PFSK-1 (cell line): ENCODE measurements at regions not wholly inside any gene's neighbourhood (a gene's known extent, or its start where the extent isn't known, plus 50 kb on each side); places are given as distances from the start of the nearest gene placed in this dataset.

Source experiments
- FOXP2 ChIP-seq: optimal IDR thresholded peaks from 2 replicates; pipeline ENCODE3; 2011; ENCODE audit warnings: borderline replicate concordance, control low read depth, inconsistent platforms; ENCODE audit not compliant: insufficient read depth; ENCODE audit errors: extremely low read length, extremely low read depth
- POLR2AphosphoS5 ChIP-seq: IDR thresholded peaks from 2 replicates; pipeline ENCODE4 v1.6.1; 2012; ENCODE audit warnings: low read depth, mild to moderate bottlenecking, control low read depth, low read length, moderate library complexity
- SIN3A ChIP-seq: IDR thresholded peaks from 2 replicates; pipeline ENCODE4 v1.6.1; 2012; ENCODE audit warnings: mild to moderate bottlenecking, low read length, moderate library complexity, borderline replicate concordance; ENCODE audit not compliant: insufficient read depth
- TAF1 ChIP-seq: IDR thresholded peaks from 2 replicates; pipeline ENCODE4 v1.6.1; 2012; ENCODE audit warnings: low read length, control low read depth, borderline replicate concordance; ENCODE audit not compliant: insufficient read depth
- TF ChIP-seq, protein P1 (sequence below), 2 experiments: IDR thresholded peaks; 2 replicates each; pipeline versions ENCODE4 v1.6.1 to v1.8.0; 2011 to 2012; ENCODE audit warnings: low read depth in 2 of 2, low read length in 2 of 2, control low read depth in 1 of 2, inconsistent platforms in 1 of 2, mild to moderate bottlenecking in 1 of 2, moderate library complexity in 1 of 2; ENCODE audit not compliant: insufficient read depth in 1 of 2

DNA sequence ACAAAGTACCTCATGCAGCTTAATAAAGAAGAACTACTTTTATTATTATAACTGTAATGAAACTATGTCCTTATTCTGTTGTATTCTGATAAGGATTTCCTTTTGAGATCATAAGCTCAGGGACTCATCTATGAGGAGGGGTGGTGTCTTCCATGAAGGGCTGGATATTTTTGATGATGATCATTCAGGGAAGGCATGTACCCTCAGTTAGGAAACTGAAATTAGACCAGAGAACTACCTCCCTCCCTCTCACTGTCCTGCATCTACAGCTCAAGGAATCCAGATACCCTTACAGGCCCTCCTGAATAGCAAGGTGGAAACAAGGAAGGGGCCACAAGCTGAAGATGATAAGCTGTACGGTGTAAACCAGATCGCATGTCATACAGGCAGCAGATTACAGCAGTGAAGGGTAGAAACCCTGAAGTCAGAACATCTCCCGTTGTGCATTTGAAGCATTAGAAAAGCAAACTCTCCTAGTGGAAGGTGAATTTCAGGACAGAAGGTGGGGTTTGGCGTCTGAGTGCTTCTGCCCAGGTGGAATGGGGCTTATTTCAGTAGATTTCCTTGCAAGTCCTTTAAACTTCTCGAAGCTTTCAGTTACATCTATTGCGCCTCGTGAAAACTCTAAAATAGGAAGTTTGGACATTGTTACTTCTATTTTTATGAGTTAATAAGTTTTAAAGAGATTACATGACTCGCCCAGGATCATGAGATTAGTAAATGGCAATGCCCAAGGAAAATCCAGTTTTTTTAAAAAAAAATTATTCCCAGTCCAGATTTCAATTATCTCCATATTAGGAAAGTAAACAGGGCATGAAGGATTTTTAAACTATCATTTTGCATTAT, 101.1 kb upstream of the HNRNPU start:
- TF ChIP-seq, protein P1, sequence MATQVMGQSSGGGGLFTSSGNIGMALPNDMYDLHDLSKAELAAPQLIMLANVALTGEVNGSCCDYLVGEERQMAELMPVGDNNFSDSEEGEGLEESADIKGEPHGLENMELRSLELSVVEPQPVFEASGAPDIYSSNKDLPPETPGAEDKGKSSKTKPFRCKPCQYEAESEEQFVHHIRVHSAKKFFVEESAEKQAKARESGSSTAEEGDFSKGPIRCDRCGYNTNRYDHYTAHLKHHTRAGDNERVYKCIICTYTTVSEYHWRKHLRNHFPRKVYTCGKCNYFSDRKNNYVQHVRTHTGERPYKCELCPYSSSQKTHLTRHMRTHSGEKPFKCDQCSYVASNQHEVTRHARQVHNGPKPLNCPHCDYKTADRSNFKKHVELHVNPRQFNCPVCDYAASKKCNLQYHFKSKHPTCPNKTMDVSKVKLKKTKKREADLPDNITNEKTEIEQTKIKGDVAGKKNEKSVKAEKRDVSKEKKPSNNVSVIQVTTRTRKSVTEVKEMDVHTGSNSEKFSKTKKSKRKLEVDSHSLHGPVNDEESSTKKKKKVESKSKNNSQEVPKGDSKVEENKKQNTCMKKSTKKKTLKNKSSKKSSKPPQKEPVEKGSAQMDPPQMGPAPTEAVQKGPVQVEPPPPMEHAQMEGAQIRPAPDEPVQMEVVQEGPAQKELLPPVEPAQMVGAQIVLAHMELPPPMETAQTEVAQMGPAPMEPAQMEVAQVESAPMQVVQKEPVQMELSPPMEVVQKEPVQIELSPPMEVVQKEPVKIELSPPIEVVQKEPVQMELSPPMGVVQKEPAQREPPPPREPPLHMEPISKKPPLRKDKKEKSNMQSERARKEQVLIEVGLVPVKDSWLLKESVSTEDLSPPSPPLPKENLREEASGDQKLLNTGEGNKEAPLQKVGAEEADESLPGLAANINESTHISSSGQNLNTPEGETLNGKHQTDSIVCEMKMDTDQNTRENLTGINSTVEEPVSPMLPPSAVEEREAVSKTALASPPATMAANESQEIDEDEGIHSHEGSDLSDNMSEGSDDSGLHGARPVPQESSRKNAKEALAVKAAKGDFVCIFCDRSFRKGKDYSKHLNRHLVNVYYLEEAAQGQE (IDR thresholded peaks at IDR 0.05; ENCODE audit: insufficient read depth in 1 of 2, low read depth in 2 of 2, low read length in 2 of 2): no peak
- TF ChIP-seq TAF1 (no peak), POLR2AphosphoS5 (no peak), SIN3A (no peak), FOXP2 (no peak)
